D341Med (cell line): ENCODE measurements at regions not wholly inside any gene's neighbourhood (a gene's known extent, or its start where the extent isn't known, plus 50 kb on each side); places are given as distances from the start of the nearest gene placed in this dataset.
A peak's percentile ranks its signal among the peaks of the same experiment; 100 is the strongest.

Experiments
- DNase-seq: peaks from one replicate; pipeline ENCODE4 v3.0.0; 2012; ENCODE audit warnings: low spot score

DNA sequence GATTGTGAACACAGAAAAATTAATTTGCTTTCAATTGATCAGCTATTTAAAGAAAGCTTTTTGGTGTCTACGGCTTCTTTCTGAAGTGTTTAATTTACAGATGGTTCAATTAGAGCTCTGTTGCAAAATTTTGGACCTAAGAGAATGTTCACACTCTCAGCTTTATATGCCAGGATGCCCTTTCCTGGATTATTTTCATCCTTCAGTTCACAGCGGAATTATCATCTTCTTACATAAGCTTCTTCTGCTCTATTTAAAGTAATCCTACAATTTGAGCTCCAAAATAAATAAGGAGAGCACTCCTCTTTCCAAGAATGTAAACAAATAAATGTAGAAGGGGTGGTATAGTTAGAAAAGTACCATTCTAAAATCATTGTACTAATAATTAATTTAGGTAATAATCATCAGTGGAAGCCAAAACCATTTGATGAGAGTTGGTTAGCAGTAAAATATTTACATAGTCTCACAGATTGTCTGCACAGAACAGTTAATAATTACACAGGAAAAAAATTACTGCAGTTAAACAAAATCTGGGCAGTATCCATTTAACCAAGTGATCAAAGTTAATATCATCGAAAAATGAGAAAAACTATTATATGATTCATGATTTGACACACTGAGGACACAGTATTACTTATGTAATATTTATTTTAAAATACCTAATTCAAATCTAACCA is 298.0 kb upstream of the TMEM229A start:
- no peak for DNase-seq

DNA sequence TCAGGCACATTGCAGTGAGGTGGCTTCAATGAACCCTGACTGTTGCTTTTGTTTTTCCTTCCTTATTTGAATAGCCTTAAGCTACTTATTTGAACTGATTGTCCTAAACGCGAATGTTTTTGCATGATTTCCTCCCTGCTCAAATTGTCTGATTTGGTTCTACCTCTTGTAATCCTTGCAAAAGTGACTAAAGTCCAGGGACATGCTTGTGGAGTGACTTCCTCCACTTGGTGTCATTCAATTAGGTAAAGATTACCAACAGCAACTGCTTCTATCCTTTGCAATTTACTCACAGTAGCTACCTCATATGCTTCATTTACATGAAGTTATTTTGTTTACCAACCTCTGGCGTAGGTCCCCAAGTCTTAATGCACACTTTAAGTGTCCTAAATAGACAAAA is 295.9 kb upstream of the TMEM229A start:
- DNase-seq: no peak

DNA sequence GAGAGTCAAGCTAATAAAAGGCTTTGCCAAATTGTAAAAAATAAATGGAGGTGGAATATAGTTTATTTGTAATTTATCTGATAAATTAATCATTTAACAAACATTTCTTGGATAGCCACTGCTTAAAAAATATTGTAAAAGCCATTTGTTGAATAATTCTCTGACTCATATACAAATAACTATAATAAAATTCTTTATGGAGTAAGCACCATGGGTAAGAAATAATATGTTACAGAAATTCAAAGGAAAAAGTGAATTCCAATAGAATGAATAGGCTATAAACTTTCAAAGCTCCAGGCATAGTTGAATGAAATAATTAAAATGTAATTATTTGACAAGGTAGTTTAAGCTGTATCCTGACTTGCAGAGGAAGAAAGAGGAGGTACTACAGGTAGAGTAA is 291.4 kb upstream of the TMEM229A start:
- DNase-seq: no peak

DNA sequence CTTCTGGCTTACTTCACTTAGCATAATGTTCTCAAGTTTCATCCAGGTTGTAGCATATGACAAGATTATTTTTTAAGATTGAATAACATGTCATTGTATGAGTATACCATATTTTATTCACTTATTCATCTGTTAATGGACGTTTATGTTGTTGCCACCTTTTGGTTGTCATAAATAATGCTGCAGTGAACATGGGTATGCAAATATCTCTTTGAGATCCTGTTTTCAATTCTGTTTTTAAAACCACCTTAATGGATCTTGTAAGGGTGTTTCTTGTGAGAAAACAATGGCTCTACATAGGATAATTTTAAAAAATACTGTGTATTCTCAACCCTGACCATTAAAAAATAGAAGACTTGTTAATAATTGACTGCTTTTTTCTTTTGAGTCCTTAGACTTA is 290.7 kb upstream of the TMEM229A start:
- no peak for DNase-seq

DNA sequence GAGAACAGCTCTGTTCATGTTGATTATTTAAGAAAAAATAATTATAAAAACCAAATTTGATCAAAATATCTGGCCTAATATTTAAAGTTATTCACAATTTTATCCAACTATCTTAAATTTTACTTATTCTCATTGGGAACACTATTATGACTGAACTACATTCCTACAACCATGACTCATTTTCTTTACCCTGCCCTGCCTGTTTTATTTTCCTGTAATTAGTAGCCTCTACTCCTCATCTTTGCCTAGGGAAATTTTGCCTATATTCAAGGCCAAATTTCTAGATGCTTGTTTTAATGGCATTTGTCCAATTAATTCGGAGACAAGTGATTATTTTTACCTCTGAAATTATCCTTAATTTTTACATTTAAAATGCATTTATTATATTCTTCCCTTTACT is 289.7 kb upstream of the TMEM229A start:
- DNase-seq: no peak

DNA sequence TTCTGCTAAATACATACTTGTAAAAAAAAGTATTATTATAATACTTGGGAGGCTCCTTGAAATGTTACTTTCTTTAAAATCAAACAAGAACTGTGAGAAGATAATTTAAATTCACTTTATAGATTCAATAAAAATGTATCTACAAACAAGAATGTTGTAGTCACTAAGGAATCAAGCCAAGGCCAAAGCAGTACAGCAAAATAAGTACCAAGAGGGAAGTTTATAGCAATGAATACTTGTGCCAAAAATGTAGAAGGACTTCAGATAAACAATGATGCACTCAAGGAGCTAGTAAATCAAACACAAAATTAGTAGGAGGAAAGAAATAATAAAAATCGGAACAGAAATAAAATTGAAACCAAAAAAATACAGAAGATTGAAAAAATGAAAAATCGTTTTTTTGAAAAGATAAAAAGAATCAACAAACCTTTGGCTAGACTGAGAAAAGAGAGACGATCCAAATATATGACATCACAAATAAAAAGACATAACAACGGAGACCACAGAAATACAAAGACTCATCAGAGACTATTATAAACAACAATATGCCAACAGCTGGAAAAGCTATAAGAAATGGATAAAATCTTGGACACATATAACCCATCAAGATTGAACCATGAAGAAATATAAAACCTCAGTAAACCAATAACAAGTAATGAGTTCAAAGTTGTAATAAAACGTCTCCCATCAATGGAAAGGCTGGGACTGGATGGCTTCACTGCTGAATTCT is 286.0 kb upstream of the TMEM229A start:
- DNase-seq: no peak

DNA sequence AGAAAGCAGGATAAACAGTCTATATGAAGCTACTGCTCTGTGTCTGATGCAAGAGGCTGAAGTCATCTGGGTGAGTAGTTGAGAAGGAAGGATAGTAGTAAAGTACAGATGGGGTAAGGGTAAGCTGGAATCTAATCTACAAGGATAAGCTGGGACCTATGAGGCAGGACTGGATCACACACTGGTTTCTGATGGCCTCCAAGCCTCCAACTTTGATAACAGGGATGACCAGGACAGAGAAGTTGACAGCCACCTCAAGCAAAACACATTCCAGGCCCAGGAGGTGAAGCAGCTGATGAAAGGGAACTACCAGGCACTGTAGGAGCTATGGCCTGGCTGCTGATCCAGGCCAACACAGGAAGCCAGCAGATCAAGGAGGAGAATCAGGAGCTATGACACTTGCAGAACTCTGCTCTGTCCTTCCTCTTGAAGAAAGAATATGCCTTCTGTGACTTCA is 278.1 kb upstream of the TMEM229A start:
- DNase-seq: no peak

DNA sequence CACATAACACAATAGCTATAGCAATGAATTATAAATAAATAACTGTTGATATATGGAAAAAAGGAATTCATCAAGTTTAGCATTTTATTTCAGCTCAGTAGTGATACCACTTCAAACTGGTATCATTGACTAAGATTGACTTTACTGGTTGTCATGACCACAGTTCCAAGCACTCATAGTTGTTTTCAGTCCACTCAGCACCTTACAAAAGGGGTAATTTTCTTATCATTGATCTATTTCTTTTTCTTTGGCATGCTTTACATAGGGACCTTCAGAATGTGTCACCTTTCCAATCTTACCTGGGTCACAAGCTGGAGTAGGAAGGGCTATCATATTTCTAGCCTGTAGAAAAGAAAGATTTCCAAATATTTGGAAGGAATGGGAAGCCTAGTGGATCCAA is 275.5 kb upstream of the TMEM229A start:
- no peak for DNase-seq

DNA sequence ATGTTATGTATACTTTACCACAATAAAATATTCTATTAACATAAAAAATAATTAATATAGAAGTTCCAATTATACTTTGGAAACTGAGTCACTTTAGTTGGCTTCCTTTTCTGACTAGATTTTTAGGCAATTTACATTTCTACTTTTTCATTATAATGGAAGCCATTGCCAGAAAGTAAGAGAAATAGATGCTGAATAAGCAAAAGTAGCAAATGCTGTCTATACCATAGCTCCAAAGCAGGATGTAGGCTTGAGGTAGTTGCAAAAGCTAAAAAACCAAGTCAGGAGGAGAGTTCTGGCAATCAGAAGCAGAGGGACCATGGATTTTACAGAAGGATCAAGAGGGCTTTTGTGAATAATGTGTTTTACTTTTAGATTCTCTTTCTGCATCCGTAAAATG is 262.4 kb upstream of the TMEM229A start:
- DNase-seq: no peak

DNA sequence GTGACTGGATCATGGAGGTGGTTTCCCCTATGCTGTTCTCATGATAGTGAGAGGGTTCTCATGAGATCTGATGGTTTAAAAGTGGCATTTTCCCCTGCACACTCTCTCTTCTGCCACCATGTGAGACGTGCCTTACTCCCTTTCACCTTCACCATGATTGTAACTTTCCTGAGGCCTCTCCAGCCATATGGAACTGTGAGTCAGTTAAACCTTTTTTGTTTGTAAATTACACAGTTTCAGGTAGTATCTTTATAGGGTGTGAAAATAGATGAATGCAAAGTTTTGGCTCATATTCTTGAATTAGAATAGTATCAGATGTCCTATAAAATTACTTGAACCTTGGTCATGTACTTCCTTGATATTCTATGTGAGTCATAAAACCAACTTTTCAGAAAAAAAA is 252.1 kb upstream of the TMEM229A start:
- DNase-seq: no peak

DNA sequence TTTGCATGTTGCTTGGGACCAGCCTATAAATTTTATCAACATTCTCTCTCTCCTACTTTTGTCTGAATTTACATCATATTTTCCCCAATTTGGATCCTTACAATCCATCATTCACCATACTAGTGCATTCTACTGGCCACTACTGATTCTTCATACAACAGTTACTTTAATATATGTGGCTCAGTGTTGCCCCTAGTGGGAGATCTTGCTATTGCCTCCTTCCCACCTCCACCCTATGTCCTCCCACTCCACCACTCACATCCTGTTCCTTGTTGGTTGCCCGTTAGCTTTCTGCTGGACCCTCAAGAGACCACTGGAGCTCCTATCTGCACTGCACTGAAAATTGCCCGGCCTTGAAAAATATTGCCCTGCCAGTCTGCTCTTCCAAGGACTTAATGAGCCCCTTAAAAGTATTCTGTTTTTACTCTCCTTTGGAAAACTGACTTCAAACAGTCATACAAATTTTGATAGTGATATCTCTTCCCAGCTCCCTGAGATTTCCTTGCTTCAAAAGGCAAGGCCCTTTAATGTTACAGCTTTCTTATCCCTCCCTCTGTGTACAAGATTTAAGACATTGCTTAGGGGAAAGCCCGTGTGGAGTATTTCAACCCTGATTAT is 243.2 kb upstream of the TMEM229A start:
- DNase-seq: peak; percentile 59

DNA sequence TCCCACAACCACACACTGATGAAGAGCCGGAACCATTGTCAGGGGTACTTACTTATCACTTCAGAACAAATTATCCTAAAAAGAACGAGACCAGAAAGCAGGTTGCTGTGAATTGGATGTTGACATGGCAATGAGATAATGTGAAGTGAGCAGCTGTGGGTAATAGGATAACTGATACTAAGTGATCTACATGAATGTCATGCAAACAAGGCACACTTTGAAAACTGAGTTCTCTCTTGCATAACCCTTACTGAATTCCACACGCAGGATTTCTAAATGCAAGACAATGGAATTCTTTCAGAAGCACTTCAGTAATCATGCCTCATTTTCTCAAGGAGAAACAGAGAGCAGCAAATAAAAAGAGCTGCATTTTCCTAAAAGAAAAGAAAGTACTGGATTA is 242.5 kb upstream of the TMEM229A start:
- no peak for DNase-seq

DNA sequence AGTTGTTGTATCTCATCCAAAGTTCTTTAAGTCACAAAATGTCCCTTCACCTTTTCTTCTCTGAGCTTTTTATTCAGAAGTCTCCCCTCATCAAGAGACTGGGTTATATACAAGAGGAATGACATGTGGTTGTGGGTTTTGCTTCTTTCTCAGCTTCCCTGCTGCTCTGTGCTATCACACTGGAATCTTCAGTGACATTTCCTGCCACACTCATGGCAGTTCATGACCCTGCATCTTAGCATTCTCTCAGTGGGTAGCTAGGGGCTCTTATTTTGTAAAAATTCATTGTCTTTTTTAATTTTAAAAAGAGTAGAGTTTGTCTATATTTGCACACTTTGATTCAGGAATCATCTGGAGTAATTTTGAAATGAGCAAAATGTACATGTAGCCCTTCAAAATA is 236.9 kb upstream of the TMEM229A start:
- DNase-seq: no peak

DNA sequence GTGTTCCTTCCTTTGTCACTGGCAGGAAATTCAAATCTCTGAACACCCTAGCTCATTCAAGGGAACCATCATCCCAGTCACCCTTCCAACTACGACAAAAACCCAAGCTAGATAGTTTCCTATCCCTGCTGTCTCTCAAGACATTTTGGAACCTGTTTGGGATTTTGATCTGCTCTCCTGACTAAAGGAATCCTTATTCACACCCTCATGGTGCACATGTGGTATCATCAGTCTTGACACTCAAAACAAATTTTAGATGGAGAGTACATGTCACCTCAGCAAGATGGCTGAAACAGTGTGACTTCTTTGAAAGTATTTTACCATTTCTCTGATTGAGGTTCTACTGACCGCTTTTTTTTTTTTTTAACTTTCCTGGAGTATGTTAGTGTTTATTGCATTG is 234.3 kb upstream of the TMEM229A start:
- DNase-seq: no peak

DNA sequence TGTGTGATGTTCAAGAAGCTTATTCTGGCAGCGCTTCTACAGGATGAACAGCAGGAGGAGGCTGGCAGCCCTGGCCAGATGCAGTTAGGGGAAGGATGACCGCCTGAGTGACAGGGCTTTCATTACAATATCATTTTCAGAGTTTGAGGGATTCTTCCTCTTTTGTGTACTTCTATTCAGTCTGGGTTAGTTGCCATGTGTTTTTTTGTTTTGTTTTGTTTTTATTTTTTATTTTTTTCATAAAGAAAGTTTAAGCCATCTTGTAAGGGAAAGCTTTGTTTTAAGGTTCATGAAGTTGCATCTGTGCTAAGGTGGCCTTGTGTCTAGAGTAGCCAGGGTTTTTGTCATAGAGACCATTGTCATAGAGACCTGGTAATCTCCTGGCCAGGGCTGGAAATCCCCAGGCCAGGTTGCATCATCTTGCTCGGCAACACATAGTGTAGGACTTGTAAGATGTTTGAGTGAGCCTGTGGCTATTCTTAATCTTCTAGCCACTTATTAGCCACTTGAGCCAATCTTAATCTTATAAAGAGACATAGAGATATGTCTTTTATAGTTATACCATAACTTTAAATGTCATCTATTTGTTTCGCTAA is 230.5 kb upstream of the TMEM229A start:
- no peak for DNase-seq

DNA sequence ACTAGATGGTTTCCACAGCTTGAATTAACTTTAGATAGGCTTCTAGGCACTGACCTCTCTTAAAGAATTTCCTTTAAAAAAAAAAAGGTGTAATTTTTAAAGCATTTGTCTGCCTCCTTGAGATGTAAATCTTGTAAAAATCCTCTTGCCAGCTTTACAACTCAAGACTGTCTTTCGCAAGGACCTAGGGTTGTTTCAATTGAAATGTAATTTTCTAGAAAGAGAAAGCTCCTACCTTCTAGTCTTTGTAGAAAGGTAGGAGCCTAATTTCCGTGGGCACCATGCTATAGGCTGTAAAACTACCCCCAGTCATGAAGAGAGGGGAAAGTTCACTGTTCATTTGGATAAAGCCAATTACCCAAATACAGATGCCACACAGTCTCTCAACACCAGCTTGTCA is 228.8 kb upstream of the TMEM229A start:
- no peak for DNase-seq

DNA sequence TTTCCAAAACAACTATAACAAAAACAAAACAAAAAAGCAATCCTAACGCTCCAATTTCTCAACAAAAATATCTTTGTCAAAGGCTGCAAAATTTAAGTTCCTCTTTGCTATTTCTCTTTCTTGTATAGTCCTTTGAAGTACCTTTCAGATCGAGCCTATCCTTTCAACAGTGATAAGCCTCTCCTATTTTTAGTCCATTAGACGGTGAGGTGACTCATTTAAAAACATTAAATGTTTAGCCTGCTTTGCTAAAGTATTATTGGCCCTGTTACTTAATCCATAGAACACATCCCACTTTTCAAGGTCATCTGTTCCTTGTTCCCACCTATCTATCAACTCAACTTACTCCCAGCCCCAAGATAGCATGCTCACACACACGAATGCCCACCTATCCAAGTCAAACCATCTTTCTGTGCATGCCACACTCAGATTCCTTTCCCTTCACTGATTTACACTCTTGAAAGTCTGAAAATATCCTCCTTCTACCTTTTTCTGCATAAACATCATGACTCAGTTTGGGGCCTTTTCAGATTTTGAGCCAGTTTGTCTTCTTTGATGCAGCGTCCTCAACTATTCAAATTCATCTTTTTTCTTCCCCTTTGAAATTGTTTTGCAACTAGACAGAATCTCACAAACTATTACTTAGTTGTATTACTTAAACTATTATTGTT is 224.9 kb upstream of the TMEM229A start:
- no peak for DNase-seq

DNA sequence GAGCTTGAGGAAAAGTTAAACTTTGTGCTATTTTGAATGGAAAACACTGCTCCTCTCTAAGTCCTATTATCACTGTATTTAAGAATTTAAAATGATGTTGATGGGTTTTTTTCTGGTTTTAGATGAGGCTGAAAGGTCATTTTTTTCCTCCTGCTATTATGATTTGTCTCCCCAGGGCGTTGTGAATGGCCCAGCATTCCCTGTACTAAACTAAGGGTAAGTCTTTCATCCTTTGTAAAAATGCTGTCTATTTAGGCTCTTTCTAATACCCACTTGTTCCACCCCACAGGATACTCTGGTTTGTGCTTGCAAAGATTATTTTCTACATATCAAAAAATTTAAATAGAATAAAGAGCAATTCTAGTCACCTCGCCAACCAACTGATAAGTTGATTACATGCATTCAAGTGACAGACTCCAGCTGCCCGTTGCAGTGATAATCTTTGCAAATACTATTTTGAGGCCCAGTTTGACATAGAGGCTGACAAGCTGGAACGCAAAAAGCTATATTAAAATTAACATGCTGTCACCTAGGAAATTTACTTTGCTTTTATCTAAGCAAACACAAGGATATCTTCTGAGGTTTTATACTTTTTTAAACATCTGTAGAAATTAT is 222.3 kb upstream of the TMEM229A start:
- no peak for DNase-seq

DNA sequence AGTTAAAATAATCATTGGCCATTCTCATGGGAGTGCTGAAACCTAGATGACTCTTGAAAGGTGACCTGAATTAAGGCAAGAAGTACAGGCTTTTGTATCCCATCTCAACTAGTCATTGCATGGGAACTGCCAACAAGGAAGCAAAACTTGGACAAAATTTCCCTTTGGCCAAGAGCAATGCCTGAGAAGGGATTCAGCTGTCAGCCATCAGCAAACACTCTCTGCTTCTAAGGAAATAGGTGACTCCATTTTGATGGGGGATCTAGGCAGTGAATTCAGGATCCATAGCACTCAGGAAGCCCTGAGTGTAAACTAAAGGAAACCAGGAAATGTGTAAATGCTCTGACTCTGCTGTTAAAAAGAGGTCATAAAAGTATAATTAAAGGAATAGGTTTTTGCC is 221.5 kb upstream of the TMEM229A start:
- DNase-seq: no peak

DNA sequence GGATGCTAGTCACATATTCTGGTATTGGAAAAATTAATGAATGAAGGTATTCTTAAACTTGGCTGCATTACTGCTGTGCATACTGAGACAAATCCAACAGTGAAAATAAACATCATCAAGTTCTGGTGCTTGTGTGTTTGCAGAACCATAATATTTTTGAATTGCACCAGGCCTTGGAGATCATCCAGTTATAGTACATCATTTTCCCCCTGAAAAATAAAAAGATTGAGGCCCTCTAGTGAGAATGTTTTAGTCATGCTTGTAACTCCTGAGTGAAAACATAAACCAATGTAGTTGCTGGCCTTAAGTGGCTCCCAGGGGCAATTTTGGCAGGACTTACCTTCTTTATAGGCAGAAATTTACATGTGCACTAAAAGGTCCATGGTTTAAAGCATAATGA is 218.8 kb upstream of the TMEM229A start:
- no peak for DNase-seq

DNA sequence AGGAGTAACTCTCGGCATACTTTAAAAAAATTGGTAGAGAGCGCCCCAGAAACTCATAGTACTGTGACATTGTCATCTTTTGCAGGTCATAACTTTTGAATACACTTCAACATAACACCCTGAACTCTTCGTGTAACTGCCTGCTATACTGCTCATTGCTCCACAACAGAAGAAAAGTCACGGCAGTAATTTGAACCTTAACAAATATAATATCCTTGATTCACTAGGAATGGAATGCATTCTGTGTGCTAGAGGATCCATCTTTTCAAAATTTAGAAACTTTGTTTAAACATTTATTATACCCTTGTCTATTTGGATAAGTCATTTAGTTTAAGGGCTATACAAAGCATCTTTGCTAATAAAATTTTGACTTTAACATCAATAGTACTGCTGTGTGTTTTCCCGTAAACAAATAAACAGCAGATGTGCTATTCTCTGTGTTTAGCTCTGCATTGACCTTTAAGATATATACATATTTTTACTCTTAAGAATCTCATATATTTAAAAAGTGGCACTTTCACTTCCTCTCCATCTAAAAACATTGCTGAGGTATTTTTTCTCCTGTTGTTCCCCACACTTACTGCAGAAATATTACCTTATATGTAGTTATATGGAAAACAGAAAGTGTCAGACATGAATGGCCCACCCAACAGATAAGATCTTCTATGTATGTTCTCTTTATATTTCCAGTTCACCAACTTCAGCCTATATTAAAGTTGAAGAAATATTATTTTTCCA is 217.6 kb upstream of the TMEM229A start:
- no peak for DNase-seq
